ENCODE measurements at regions not wholly inside any gene's neighbourhood (a gene's known extent, or its start where the extent isn't known, plus 50 kb on each side); places are given as distances from the start of the nearest gene placed in this dataset.

DNA sequence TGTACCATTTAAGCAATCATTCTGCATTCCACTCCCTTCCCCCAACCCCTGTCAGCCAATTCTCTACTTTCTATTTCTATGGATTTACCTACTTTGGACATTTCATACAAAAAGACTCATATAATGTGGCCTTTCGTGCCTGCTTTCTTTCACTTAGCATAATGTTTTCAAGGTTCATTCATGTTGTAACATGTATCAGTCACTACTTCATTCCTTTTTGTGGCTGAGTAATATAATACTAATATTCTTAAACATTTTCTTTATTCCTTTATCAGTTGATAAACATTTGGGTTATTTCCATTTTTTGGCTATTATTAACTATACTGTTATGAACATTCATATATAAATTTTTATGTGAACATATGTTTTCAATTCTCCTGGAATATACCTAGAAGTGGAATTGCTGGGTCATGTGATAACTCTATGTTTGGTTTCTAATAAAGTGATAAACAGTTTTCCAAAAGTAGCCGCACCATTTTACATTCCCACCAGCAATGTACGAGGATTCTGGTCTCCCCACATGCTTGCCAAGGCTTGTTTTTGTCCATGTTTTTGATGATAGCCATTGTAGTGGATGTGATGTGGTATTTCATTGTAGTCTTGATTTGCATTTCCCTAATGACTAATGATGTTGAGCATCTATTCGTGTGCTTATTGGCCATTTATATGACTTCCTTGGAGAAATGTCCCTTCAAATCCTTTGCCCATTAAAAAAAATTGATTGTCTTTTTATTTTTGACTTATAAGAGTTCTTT is 61.9 kb upstream of the GNG12 start:
- TF ChIP-seq, protein P1, sequence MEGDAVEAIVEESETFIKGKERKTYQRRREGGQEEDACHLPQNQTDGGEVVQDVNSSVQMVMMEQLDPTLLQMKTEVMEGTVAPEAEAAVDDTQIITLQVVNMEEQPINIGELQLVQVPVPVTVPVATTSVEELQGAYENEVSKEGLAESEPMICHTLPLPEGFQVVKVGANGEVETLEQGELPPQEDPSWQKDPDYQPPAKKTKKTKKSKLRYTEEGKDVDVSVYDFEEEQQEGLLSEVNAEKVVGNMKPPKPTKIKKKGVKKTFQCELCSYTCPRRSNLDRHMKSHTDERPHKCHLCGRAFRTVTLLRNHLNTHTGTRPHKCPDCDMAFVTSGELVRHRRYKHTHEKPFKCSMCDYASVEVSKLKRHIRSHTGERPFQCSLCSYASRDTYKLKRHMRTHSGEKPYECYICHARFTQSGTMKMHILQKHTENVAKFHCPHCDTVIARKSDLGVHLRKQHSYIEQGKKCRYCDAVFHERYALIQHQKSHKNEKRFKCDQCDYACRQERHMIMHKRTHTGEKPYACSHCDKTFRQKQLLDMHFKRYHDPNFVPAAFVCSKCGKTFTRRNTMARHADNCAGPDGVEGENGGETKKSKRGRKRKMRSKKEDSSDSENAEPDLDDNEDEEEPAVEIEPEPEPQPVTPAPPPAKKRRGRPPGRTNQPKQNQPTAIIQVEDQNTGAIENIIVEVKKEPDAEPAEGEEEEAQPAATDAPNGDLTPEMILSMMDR (conservative IDR thresholded peaks at IDR 0.05; ENCODE audit: low read depth, low read length) = no peak
- no peak for TF ChIP-seq EZH2 (IDR thresholded peaks at IDR 0.05; ENCODE audit: borderline replicate concordance, low read depth, low read length, poor library complexity, severe bottlenecking)
